ENCODE measurements at regions not wholly inside any gene's neighbourhood (a gene's known extent, or its start where the extent isn't known, plus 50 kb on each side); places are given as distances from the start of the nearest gene placed in this dataset.

DNA sequence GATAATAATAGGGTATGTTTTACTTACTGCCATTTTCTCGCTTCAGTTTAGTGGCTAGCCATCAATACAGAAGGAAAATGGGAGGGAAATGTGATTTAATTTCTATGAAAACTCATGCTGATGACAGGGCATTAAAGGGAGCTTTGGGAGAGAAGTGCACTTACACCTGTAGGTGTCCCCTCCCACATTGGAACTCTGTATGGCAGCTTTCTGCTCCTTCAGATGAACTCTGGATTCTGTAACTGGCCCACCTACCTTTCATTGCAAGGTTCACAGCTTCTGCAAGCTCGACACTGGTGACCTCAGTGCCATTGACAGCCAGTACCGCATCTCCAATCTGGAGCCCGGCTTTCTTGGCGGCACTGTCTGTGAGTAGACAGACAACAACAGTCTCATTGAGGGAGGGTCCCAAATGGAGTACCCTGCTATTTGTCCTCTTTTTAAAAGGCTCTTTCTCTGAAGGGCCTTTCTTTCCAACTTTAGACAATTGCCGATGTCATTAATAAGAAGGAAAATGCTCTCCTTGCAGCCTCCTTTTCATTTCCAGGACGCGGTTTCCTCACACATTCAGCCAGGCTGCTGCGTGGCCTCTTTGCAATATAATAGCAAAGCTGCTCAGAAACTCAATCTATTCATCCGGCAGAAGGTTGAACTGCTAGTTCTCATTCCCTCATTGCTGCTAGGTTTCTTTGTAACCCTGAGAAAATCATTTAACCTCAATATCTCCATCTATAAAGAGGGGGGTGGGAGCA is 63.6 kb downstream of the NUDT12 start:
- no peak for DNase-seq

DNA sequence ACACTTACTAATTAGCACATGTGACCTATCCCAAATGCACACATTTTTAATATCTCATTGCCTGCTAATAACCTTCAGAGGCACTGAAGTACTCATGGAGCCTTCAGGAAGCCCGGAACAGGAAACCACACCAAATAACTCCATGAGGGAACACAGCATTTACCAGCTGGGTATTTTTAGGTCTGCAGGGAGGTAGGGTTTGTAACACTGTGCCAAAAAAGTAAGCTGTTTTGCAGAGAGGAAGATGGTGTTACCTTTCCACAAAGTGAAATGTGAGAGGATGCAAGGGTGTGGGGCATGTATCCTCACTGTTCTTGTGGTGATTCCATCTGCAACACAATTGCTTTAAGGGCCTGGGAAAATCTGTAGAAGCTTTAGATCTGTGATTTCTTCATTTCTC is 64.4 kb downstream of the NUDT12 start:
- DNase-seq, result no peak

DNA sequence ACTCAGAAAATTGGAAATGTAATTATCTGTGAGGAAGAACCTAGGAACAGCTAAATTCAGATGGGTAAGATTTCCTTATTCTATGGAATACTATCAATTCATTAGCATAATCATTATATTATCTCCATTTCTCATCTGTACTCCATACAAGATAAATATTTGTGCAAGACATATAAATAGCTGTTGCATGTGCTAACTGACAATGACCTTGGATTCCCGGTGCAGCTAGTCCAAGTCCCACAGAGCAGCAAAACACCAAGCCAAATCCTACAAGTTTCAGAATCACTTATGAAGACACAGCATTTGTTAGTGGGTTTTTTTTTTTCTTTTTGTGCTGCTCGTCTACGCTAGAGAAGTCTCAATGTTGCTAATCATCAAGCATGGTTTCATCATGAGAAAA is 64.8 kb downstream of the NUDT12 start:
- no peak for DNase-seq

DNA sequence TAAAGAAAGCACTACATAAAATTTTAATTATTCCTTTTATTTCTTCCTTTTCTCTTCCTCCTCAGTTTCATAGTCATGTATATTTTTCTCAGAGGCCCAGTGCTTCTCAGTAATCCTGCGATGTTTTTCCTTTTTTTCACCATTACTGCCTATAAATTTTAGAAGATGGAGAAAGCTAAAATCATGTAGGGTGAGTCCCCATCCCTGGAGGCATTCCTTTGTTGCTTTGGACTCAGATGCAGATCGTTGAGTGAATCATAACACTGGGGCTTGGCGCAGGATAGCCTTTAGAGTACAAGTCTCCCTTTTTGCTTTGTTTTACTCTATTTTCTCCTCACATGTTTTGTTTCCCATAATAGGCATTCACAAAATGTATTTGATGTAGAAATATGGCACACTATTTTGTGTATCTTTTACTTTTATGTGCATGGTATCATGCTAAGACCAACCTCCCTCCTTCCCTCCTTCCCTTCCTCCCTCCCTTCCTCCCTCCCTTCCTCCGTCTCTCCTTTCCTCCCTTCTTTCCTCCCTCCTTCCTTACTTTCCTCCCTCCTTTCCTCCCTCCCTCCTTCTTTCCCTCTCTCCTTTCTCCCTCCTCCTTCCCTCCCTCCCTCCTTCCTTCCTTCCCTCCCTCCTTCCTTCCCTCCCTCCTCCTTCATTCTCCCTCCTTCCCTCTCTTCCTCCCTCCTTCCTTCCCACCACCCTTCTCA is 72.4 kb downstream of the NUDT12 start:
- no peak for DNase-seq

DNA sequence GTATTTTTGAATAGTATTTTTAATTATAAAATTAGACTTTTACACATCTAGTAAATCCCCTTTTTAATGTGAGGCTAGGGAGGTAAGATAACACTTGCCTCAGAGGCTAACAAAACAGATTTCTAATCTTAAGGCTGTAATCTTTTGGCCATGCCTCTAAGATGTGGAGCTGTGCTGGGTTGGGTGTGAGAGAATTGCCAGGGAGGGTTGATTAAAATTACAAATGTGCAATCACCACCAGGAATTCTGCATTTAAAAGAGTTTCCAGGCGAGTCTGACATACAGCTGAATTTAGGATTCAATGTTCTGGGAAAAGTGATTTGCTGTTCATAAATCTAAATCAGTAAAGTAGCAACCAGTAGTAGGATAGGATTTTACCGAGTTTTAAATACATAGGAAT is 73.3 kb downstream of the NUDT12 start:
- peak; percentile 1 for DNase-seq

DNA sequence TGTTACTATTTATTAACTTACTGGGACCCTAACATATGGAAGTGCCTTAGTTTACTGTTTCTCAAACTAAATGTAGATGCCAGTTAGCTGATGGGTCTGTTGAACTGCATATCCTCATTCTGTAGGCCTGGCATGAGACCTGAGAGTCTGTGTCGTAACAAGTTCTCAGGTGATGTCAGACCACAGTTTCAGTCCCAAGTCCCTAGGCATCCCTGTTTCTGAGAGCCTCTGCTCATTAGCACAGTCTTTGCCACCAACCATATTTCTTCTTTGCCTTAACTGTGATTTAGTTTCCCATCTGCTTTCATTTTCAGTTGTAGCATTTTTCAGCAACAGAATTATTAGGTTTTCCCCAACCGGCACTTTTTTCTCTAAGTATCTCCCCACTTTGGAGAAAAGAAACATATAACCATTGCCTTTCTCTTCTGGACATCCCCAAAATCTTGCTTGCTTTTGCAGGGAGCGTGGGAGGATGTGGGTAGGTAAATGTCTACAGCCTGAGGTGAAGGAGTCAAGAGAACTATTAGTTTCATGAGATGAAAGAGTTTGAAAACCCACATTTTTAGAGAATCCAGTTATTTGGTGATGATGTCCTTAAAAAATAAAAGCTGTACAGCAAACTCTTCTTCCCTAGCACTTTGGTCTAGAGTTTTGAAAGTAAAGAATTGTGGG is 74.6 kb downstream of the NUDT12 start:
- DNase-seq, result no peak

DNA sequence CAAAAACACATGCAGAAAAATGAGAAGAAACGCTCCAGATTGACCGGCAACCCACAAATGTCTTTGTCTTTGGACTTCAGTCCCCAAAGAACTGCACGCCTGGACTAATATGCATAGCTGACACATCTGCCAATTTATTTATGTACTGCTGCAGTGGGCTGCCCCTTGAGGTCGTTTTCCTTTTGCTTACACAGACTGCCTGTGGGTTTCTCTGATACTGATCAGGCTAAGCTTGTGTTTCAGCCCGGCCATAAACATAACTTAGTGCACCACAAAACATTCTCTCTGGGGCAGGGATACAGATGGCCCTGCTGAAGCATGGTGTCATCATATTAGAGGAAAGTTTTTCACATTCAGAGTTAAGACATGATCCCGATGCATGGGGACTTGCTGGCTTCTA is 75.4 kb downstream of the NUDT12 start:
- no peak for DNase-seq

DNA sequence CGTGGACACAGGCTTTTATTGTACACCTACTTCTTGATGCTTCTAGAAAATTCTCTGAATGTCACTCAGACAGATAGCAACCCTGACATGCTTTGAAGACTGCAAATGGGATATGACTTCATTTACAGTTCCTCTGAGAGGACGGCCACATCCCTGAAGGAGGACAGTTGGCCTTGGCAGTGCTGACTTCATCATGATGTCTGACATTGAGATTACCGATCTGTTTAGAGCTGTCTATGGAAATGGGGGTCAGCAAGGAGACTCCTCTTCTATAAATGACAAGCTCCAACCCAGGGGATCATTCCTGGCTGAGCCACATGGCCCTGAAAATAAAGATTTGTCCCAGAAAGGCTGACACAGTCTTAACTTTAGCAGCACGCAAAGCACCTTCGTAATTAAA is 75.8 kb downstream of the NUDT12 start:
- no peak for DNase-seq

DNA sequence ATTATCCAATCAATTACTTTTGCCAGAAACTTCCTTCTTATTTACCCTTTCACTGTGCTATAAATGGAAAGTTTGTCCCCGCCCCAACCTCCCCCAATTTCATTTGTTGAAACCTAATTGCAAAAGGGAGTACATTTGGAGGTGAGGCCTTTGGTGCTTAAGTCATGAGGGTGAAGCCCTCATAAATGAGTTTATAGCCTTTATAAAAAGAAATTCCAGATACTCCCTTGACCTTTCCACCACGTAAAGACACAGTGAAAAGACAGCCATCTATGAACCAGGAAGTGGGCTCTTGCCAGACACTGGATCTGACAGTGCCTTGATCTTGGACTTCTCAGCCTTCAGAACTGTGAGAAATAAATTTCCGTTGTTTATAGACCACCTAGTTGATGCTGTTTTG is 82.3 kb downstream of the NUDT12 start:
- DNase-seq, result no peak

DNA sequence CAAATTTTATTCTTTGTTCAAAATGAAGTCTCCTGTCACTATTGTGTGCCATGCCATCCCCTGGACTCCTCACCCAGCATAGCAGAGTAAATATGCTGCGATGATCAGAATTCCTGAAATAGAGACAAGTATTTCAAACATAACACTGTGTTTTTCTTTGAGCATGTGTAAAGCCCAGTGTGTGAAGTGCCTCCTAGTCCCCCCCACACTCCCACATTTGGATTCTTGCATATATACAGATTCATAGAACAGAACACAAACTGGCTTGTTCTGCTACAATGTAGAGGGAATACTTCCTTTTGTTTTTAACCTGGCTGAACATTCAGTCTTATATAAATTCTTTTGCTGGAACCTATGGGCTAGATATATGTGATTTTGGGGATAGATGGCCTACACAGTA is 84.9 kb downstream of the NUDT12 start:
- DNase-seq, result no peak

DNA sequence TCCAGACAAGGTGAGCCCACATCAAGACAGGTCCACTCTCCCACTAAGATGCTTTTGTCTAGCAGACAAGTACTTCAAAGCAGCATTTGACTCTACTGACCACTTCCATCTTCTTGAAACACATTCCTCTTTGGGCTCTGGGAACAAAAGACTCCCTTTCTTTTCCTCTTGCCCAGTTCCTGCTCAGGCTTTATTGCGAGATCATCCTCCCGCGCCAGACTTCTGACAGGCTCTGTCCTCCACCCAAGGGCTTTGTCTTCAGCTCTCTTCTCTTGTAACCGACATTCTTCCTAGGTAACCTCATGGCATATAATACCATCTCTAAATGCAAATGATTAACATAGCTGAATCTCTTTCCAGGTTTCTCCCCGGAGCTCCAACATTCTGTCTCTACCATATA is 85.8 kb downstream of the NUDT12 start:
- no peak for DNase-seq

DNA sequence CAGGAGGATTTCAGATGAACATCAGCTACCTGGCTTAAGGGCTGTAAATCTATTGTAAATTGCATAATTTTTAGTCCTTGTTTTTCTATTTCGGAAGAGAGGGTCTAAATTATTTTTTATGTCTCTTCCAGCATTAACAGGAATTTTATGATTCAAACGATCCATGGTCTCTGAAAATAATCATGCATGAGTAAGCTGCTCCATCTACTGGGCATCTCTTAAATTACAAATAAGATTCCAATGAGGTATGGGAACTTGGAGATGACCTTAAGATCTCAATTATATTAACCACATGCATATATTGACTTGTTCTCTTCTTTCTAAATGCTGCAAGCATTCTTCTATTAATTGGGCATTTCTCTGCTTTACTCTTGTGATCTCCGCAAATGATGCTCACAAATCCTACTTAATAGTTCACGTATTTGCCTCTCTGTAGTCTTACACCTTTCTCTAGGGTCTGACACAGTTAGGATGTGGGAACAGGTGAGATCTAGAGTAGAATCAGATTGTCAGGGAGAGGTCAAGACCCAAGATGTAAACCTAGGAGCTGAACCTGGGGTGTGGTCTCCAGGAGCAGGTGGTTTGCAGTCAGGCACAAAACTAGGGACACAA is 86.9 kb downstream of the NUDT12 start:
- peak; percentile 55 for DNase-seq

DNA sequence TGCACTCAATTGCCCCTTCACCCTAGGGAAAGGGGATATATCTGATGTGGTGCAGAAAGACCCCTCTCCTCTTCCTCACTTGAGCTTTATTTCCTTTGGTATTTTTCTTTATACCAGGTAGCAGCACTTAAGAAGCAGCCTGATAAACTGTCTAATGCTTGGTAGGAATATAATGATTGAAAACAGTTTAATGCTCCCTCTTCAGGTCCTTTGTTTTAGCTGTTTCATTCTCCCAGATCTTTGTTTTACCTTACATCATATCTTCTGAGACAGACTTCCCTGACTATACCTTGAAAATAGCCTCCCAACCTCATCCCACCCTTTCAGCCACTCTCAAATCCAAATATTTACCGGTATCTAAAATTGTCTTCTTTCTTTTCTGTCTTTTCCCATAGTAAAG is 87.9 kb downstream of the NUDT12 start:
- no peak for DNase-seq

DNA sequence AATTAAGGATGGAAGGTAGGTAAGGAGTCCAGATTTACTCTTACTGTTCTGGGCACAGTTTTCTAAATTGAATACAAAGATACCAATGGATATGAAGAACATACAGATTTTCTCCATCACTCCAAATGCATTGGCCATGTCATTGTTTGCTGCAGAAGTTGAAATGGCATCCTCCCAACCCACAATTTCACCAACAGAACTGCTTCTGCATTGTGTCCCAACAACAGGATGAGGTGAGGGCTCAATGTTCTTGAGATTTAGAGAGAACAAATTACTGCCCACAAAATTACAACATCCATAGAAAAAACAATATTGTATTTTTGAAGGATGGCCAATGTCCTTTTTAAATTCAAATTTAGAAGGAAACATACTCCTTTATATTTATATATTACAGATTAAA is 88.9 kb downstream of the NUDT12 start:
- DNase-seq, result no peak

DNA sequence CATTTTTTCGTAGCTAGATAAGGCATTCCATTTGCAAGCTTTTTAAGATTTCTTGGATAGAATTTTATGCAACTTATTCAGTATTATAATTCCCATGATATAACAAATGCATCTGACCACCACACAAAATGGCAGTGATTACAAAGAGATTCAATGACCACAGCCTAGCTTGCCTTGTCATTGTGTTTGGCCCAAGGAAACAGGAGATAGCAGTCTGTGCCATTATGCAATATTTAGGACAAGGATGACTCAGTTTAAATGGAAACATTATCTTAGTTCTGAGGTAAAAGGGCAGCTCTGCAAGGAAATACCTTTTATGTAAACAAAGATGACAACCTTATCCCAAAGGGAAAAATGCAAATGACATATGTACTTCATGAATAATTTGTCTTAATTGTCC is 89.8 kb downstream of the NUDT12 start:
- DNase-seq, result no peak

DNA sequence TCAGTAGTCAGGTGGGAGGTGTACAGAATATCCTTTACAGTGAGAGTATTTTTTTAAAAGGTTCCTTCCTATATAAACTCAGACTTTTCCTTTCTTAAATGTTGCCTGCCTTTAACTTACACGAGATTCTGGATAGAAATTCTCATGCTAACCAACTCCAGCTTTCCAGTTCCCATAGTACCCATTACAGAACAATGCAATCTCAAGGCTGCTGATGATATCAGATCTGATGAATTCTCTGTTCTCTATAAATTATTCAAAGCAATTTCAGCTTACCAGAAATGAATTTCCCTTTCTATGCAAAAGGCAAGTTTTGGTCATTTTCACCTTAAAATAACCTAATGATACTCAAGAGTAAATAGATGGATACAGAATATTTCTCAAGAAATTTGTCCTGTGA is 90.3 kb downstream of the NUDT12 start:
- no peak for DNase-seq

DNA sequence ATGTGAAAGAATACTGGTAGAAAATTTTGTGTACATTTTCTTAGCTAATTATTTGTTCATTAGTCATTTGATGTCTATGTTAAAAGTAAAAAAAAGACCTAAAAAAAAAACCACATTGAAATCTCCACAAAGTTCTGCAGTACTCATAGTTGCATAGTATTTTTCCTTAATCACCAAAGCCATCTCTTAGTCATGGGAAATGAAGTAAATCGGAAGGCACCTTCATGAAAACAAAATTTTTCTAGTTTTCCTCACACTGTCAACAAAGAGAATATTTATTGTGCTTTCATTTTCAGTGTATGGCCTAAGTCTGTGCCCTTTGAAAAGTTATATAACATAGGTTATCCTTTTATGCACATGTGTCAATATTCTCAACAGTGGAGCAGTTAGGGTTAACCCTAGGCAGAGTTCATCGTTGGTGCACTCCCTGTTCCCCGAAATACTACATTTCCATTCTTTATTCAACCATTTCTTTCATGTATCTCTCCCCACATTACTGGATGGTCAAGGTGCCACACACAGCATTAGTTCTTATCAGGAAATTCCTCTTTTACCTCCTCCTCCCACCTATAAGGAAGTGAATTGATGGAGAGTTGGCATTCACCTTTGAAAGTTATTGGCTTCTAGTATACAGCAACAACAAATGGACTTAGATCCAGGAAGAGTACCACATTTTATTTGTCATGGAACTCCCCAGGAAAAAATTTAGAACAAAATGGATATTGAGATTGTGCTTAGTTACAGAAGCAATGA is 93.1 kb downstream of the NUDT12 start:
- DNase-seq, result no peak

DNA sequence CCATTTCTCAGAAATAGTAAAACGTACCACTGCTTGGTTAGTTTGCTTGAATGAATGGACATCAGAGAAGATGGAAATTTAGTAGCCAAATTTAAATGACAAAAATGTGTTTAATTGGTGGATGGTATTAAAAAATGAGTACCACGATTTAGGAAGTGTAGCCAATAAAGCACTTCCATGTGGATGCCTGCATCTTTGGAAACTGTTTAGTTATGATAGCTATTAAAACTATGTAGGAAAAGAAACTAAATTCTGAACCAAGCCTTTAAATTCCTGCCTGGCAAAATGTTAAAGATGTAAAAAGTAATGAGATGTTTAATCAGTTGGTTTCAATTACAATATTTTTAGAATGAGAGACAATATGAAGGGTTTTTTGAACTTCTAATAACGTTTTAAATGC is 94.8 kb downstream of the NUDT12 start:
- no peak for DNase-seq

DNA sequence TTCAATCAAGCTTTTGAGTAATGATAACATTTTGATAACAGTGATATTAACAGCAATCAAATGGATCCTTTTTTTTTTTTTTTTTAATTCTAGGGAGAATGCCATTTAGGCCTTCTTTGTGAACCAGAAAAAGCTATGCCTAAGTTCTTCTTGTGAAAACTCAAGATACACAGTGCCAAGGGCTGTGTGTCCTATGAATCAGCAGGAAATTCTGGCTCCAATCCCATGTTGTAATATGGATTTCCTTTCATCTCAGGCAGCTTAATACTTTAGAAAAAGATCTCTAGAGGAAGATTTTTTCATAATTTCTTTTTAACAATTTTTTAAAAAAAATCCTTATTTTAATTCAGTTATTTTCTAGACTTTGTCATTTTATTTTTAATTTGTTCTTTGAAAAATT is 96.1 kb downstream of the NUDT12 start:
- DNase-seq, result no peak

DNA sequence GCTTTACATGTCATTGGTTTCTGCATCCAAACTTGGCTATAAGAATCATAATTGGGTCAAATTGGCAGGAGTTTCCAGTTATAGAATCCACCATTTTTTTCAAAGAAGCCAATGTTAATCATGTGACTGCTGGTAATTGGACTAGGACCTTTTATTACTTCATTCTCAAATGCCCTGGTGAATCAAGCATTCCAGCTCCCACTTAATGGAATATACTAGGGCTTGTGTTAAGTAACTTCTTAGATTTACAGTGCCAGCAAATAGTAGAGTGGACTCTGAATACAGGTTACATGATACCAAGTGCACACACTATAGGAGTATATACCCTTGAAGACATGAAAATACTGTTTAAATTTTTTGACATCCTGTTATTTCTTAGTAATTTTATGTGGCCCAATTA is 96.7 kb downstream of the NUDT12 start:
- no peak for DNase-seq

DNA sequence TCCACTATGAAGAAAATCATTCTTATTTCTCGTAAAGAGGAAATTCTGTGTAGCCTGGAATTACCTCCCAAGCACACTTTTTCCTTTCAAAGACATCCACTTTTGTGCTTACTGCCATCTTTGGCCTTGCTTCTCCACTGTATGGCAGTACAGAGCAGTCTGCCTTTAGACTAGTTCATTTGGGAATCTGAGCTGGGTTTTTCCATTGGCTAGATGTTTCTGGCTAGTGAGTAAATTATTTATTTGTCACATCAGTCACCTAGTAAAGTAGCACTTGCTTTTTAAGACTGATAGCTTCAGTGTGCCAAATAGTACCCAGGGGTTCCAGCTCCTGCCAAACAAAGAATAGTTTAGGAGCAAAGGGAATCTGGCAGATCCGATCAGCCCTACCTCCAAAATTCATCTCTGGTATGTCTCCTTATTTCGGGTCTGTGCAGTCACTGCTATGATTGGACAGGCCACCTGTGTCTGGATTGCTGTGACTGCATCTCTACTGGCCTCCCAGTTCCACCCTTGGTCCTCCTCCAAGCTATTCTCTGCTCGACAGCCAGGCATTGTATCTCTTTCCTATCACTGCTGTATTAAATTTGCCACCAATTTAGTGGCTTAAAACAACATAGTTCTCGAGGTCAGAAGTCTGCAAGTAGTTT is 97.6 kb downstream of the NUDT12 start:
- peak; percentile 0 for DNase-seq

DNA sequence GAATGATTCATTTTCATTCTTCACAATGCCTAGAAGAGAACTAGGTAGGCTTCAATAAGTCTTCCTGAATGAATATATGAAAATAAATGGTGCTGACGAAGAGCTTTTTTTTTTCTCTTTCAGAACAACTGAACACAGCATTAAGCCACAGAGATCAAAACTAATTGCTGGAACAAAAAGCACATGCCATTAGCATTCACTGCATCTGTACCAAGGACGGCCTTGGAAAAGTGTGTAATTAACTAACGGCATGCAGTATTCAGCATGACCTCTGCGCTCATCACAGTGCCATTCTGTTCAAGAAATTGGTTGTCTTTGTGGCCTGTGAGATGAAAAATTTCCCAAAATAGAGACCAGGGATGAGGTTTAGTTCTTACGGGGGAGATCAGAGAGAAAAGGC is 99.3 kb downstream of the NUDT12 start:
- no peak for DNase-seq

DNA sequence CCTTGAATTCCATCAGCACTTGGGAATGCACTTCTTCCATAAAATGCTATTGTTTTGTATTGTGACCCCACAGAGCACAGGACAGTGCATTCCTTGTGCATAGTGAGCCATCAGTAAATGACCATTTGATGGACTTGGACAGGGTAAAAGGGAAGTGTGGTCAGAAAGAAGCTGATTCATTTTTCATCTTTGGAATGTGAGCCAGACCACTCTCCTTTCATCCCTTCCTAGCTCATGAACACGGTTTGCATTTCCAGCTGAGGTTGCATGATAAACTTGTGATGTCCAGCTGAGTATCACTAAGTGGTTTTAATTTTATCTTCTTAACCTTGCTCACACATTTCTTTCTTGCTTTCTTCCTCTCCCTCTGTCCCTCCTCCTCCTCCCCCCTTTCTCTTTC is 101.3 kb downstream of the NUDT12 start:
- DNase-seq, result no peak

All from NCI-H82 (cell line).